Liver (tissue), 3 donors: ENCODE measurements at regions not wholly inside any gene's neighbourhood (a gene's known extent, or its start where the extent isn't known, plus 50 kb on each side); places are given as distances from the start of the nearest gene placed in this dataset.

Experiments
- CTCF ChIP-seq: fragments of 150-350 bp; IDR thresholded peaks from 2 replicates; pipeline ENCODE4 v1.5.1; 2017; ENCODE audit warnings: improper control_type of control experiment, low read depth, low read length; ENCODE audit not compliant: missing input control
- GABPA ChIP-seq, 2 donors: IDR thresholded peaks in 1 of 2; conservative IDR thresholded peaks in 1 of 2; 2 replicates each; pipeline ENCODE4 v1.6.1; 2016; ENCODE audit warnings: antibody characterized with exemption in 2 of 2, mild to moderate bottlenecking in 1 of 2, moderate library complexity in 1 of 2
- NR2F2 ChIP-seq: IDR thresholded peaks from 2 replicates; pipeline ENCODE4 v1.6.1; 2016; ENCODE audit warnings: antibody characterized with exemption
- REST ChIP-seq: IDR thresholded peaks from 2 replicates; pipeline ENCODE4 v1.6.1; 2016; ENCODE audit warnings: antibody characterized with exemption, mild to moderate bottlenecking
- SP1 ChIP-seq: IDR thresholded peaks from 2 replicates; pipeline ENCODE4 v1.6.1; 2018; ENCODE audit warnings: antibody characterized with exemption, mild to moderate bottlenecking
- TAF1 ChIP-seq: conservative IDR thresholded peaks from 2 replicates; pipeline ENCODE4 v1.6.1; 2016; ENCODE audit warnings: antibody characterized with exemption, mild to moderate bottlenecking
- YY1 ChIP-seq: IDR thresholded peaks from 2 replicates; pipeline ENCODE4 v1.6.1; 2016; ENCODE audit warnings: antibody characterized with exemption, mild to moderate bottlenecking
- donor health status: healthy.
- donor health status: healthy.

- TF ChIP-seq CTCF (no peak), REST (no peak), YY1 (no peak), GABPA (IDR thresholded peaks at IDR 0.05 in 1 of 2, conservative IDR thresholded peaks at IDR 0.05 in 1 of 2) (no peak), TAF1 (no peak), SP1 (no peak), NR2F2 (no peak)
Measured at GRCh38 chr6:137956098-137956488, 89.0 kb downstream of the TNFAIP3 start.
